ENCODE measurements at regions not wholly inside any gene's neighbourhood (a gene's known extent, or its start where the extent isn't known, plus 50 kb on each side); places are given as distances from the start of the nearest gene placed in this dataset.
"Not testable (repeated sequence)": the region's sequence is repeated elsewhere in the genome, so short reads cannot be mapped to it uniquely, and the experiment has no call there.

- H3K36me3 Mint-ChIP-seq (ENCODE audit: unreplicated experiment) = no peaks in the 10 kb centered on the region
- H3K27ac Mint-ChIP-seq (ENCODE audit: unreplicated experiment) = no peak overlapping the region
- no peak for DNase-seq
- H3K9me3 Mint-ChIP-seq (ENCODE audit: unreplicated experiment) = no peaks in the 10 kb centered on the region
- TF ChIP-seq CTCF (IDR thresholded peaks at IDR 0.05; ENCODE audit: partially characterized antibody, unreplicated experiment) = no peak
- H3K27me3 Mint-ChIP-seq (ENCODE audit: unreplicated experiment) = no peaks in the 10 kb centered on the region
- no peak overlapping the region for H3K4me3 Mint-ChIP-seq (ENCODE audit: unreplicated experiment)
- H3K4me1 Mint-ChIP-seq (ENCODE audit: low read depth, unreplicated experiment) = no peaks in the 10 kb centered on the region
These were observed 446.3 kb upstream of the NECTIN3 start for GRCh38 chr3:110625201-110625747.

DNA sequence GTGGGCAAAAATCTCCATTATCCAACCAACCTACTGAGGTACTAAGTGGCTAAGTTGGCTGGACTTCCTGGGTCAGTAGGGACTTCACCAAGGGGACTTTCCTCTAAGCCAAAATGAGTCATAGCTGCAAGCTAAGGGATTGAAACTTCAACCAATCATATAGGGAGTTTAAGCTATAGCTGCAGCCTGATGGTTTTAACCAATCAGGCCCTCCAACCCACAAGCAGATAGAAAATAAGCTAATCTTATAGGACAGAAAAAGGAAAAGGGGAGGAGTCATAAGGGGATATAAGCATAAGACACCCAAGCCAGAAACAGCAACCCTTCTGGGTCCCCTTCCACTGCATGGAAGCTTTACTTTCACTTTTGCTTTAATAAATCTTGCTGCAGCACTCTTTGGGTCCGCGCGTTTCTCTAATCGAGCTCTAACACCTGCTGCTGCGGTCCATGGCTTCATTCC, 444.9 kb upstream of the NECTIN3 start:
- not testable (repeated sequence) for H3K27ac Mint-ChIP-seq (ENCODE audit: unreplicated experiment); H3K36me3 Mint-ChIP-seq (ENCODE audit: unreplicated experiment); H3K4me3 Mint-ChIP-seq (ENCODE audit: unreplicated experiment); H3K9me3 Mint-ChIP-seq (ENCODE audit: unreplicated experiment); H3K27me3 Mint-ChIP-seq (ENCODE audit: unreplicated experiment); DNase-seq; H3K4me1 Mint-ChIP-seq (ENCODE audit: low read depth, unreplicated experiment)

GRCh38 chr3:110628650-110629301, 442.8 kb upstream of the NECTIN3 start:
- TF ChIP-seq CTCF (IDR thresholded peaks at IDR 0.05; ENCODE audit: partially characterized antibody, unreplicated experiment) = no peak
- H3K4me3 Mint-ChIP-seq (ENCODE audit: unreplicated experiment) = no peak overlapping the region
- H3K9me3 Mint-ChIP-seq (ENCODE audit: unreplicated experiment) = peaks cover 2% of the 10 kb centered on the region
- no peak overlapping the region for H3K27ac Mint-ChIP-seq (ENCODE audit: unreplicated experiment)
- no peaks in the 10 kb centered on the region for H3K36me3 Mint-ChIP-seq (ENCODE audit: unreplicated experiment)
- no peaks in the 10 kb centered on the region for H3K27me3 Mint-ChIP-seq (ENCODE audit: unreplicated experiment)
- no peaks in the 10 kb centered on the region for H3K4me1 Mint-ChIP-seq (ENCODE audit: low read depth, unreplicated experiment)
- no peak for DNase-seq

GRCh38 chr3:110629917-110630316, 441.7 kb upstream of the NECTIN3 start:
- Mint-ChIP-seq H3K27ac (ENCODE audit: unreplicated experiment) (no peak overlapping the region), H3K36me3 (ENCODE audit: unreplicated experiment) (no peaks in the 10 kb centered on the region), H3K4me3 (ENCODE audit: unreplicated experiment) (no peak overlapping the region), H3K4me1 (ENCODE audit: low read depth, unreplicated experiment) (no peaks in the 10 kb centered on the region), H3K27me3 (ENCODE audit: unreplicated experiment) (no peaks in the 10 kb centered on the region), H3K9me3 (ENCODE audit: unreplicated experiment) (peaks cover 2% of the 10 kb centered on the region)
- TF ChIP-seq CTCF (IDR thresholded peaks at IDR 0.05; ENCODE audit: partially characterized antibody, unreplicated experiment) = no peak
- no peak for DNase-seq

DNA sequence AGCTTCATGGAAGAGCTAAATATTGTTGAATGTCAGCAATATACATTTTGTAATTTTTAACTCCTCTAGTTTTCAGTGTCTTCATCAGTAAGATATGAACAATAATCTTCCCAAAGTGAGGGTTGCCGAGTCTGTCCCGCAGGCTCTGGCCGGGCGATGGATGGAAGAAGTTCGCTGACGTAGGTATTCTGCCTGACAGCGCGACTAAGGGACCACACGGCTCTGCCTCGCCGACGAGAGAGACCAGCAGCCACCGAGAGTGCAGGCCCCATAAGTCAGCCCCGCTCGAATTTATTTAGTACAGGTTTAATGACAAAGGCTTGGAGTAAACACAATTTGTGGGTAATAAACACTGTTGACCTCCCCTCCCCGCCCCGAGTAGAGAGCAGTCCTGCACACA, 427.4 kb upstream of the NECTIN3 start:
- H3K27ac Mint-ChIP-seq (ENCODE audit: unreplicated experiment) = no peak overlapping the region
- H3K4me3 Mint-ChIP-seq (ENCODE audit: unreplicated experiment) = no peak overlapping the region
- no peaks in the 10 kb centered on the region for H3K4me1 Mint-ChIP-seq (ENCODE audit: low read depth, unreplicated experiment)
- no peaks in the 10 kb centered on the region for H3K9me3 Mint-ChIP-seq (ENCODE audit: unreplicated experiment)
- H3K36me3 Mint-ChIP-seq (ENCODE audit: unreplicated experiment) = no peaks in the 10 kb centered on the region
- DNase-seq = no peak
- TF ChIP-seq CTCF (IDR thresholded peaks at IDR 0.05; ENCODE audit: partially characterized antibody, unreplicated experiment) = no peak
- H3K27me3 Mint-ChIP-seq (ENCODE audit: unreplicated experiment) = no peaks in the 10 kb centered on the region
